HL-60 (cell line): ENCODE measurements at regions not wholly inside any gene's neighbourhood (a gene's known extent, or its start where the extent isn't known, plus 50 kb on each side); places are given as distances from the start of the nearest gene placed in this dataset.
A peak's percentile ranks its signal among the peaks of the same experiment; 100 is the strongest.

Experiments
- CTCF ChIP-seq: IDR thresholded peaks from one replicate; pipeline ENCODE4 v1.5.1; 2011; ENCODE audit warnings: low read length, control low read depth, inconsistent platforms; ENCODE audit not compliant: insufficient read depth
- GABPA ChIP-seq: IDR thresholded peaks from 2 replicates; pipeline ENCODE4 v1.6.1; 2012; ENCODE audit warnings: low read depth
- POLR2AphosphoS5 ChIP-seq: IDR thresholded peaks from 2 replicates; pipeline ENCODE4 v1.6.1; 2012; ENCODE audit warnings: low read depth
- REST ChIP-seq: IDR thresholded peaks from 2 replicates; pipeline ENCODE4 v1.6.1; 2012; ENCODE audit warnings: low read depth; ENCODE audit not compliant: insufficient replicate concordance
- SPI1 ChIP-seq: IDR thresholded peaks from 2 replicates; pipeline ENCODE4 v1.6.1; 2012; ENCODE audit warnings: low read depth, mild to moderate bottlenecking, borderline replicate concordance

- no peak for TF ChIP-seq CTCF
- TF ChIP-seq POLR2AphosphoS5, result no peak
- no peak for TF ChIP-seq GABPA
- peak; percentile 36; the same call in 1 of the 2 replicates for TF ChIP-seq SPI1
- no peak for TF ChIP-seq REST
Observed at GRCh38 chr5:136620016-136620419, 254.7 kb upstream of the TRPC7 start.
